ENCODE measurements at regions not wholly inside any gene's neighbourhood (a gene's known extent, or its start where the extent isn't known, plus 50 kb on each side); places are given as distances from the start of the nearest gene placed in this dataset.

DNA sequence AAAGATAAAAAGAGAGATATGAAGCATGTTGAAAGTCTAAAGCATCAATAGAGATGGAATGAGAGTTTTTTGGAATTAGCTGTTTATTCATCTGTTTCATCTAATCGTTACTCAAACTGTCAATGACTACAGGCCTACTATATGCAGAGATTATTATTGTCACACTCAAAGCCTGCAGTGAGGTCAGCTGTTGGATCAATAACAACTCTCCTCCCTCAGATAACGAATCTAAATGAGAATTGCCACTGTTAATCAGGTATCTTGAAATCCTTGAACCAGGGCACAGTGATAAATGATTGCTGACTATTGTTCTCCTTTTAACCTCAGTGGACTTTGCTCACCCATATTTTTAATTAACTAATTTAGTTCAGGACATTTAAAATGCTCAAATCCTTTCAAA, 192.3 kb upstream of the SGO1 start:
- Histone ChIP-seq H3K9me3 (ENCODE audit: control insufficient read depth, insufficient read depth, low read depth, low read length) (no peaks in the 10 kb centered on the region), H3K36me3 (ENCODE audit: control insufficient read depth in 2 of 2, insufficient read depth in 1 of 2, low read length in 2 of 2) (no peaks in the 10 kb centered on the region), H3K4me3 (ENCODE audit: low read depth, low read length) (no peak overlapping the region), H3K27ac (ENCODE audit: extremely low read depth, low read depth, low read length) (no peak overlapping the region), H3K4me1 (ENCODE audit: control insufficient read depth, insufficient read depth, low read length) (no peaks in the 10 kb centered on the region)
- TF ChIP-seq ZBTB17 (tag by site-specific recombination; IDR thresholded peaks at IDR 0.05) (no peak), ZSCAN23 (tag by site-specific recombination; IDR thresholded peaks at IDR 0.05) (no peak), ZNF623 (tag by site-specific recombination; IDR thresholded peaks at IDR 0.05) (no peak), ZNF19 (tag by site-specific recombination; IDR thresholded peaks at IDR 0.05; ENCODE audit: low read depth) (no peak), ZNF202 (tag by site-specific recombination; IDR thresholded peaks at IDR 0.05; ENCODE audit: borderline replicate concordance) (no peak), ZXDB (tag by site-specific recombination; IDR thresholded peaks at IDR 0.05) (no peak), ZFHX2 (tag by site-specific recombination; conservative IDR thresholded peaks at IDR 0.05) (no peak), ZNF37A (tag by site-specific recombination; IDR thresholded peaks at IDR 0.05) (no peak), YY2 (tag by site-specific recombination; IDR thresholded peaks at IDR 0.05) (no peak), ZNF621 (tag by site-specific recombination; IDR thresholded peaks at IDR 0.05) (no peak)
- TF ChIP-seq, protein P1, sequence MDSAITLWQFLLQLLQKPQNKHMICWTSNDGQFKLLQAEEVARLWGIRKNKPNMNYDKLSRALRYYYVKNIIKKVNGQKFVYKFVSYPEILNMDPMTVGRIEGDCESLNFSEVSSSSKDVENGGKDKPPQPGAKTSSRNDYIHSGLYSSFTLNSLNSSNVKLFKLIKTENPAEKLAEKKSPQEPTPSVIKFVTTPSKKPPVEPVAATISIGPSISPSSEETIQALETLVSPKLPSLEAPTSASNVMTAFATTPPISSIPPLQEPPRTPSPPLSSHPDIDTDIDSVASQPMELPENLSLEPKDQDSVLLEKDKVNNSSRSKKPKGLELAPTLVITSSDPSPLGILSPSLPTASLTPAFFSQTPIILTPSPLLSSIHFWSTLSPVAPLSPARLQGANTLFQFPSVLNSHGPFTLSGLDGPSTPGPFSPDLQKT (IDR thresholded peaks at IDR 0.05; ENCODE audit: borderline replicate concordance, low read depth, low read length): no peak
- ChIA-PET CTCF (no interaction called here), POLR2A (no interaction called here)

DNA sequence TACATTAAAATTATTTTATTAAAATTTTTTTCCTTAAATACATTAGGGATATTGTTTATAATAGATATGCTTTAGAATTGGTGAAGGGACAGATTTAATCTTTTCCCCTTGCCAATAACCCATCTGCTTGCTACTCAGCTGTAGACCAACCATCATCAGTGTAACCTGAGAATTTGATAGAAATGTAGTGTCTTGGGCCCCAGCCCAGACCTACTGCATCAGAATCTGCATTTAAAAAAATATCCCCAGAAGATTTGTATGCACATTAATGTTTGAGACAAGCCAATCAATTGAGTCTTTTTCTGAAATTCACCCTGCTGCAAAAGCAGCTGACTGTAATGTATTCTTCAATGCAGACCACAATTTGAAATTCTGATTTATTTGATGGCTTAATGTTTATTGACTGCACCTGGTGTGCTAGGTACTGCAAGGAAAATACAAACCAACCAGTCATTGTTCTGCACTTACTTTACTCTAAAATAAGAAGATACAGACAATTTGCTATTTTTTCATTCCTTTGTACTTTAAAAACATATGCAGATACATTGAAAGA, 190.7 kb upstream of the SGO1 start:
- H3K4me3 ChIP-seq (ENCODE audit: low read depth, low read length): no peak overlapping the region
- TF ChIP-seq, protein P2, sequence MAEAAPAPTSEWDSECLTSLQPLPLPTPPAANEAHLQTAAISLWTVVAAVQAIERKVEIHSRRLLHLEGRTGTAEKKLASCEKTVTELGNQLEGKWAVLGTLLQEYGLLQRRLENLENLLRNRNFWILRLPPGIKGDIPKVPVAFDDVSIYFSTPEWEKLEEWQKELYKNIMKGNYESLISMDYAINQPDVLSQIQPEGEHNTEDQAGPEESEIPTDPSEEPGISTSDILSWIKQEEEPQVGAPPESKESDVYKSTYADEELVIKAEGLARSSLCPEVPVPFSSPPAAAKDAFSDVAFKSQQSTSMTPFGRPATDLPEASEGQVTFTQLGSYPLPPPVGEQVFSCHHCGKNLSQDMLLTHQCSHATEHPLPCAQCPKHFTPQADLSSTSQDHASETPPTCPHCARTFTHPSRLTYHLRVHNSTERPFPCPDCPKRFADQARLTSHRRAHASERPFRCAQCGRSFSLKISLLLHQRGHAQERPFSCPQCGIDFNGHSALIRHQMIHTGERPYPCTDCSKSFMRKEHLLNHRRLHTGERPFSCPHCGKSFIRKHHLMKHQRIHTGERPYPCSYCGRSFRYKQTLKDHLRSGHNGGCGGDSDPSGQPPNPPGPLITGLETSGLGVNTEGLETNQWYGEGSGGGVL (tag by site-specific recombination; IDR thresholded peaks at IDR 0.05): no peak
- no peak for TF ChIP-seq ZNF626 (tag by site-specific recombination; IDR thresholded peaks at IDR 0.05)
- TF ChIP-seq, protein P3, sequence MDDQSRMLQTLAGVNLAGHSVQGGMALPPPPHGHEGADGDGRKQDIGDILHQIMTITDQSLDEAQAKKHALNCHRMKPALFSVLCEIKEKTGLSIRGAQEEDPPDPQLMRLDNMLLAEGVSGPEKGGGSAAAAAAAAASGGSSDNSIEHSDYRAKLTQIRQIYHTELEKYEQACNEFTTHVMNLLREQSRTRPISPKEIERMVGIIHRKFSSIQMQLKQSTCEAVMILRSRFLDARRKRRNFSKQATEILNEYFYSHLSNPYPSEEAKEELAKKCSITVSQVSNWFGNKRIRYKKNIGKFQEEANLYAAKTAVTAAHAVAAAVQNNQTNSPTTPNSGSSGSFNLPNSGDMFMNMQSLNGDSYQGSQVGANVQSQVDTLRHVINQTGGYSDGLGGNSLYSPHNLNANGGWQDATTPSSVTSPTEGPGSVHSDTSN (CRISPR knock-in tag; IDR thresholded peaks at IDR 0.05): no peak
- no peak for TF ChIP-seq ZNF174 (tag by site-specific recombination; IDR thresholded peaks at IDR 0.05)
- no peaks in the 10 kb centered on the region for H3K4me1 ChIP-seq (ENCODE audit: control insufficient read depth, insufficient read depth, low read length)
- POLR2A ChIA-PET: no interaction called here
- CTCF ChIA-PET: no interaction called here
- no peaks in the 10 kb centered on the region for H3K36me3 ChIP-seq (ENCODE audit: control insufficient read depth in 2 of 2, insufficient read depth in 1 of 2, low read length in 2 of 2)
- no peaks in the 10 kb centered on the region for H3K9me3 ChIP-seq (ENCODE audit: control insufficient read depth, insufficient read depth, low read depth, low read length)
- no peak overlapping the region for H3K27ac ChIP-seq (ENCODE audit: extremely low read depth, low read depth, low read length)

DNA sequence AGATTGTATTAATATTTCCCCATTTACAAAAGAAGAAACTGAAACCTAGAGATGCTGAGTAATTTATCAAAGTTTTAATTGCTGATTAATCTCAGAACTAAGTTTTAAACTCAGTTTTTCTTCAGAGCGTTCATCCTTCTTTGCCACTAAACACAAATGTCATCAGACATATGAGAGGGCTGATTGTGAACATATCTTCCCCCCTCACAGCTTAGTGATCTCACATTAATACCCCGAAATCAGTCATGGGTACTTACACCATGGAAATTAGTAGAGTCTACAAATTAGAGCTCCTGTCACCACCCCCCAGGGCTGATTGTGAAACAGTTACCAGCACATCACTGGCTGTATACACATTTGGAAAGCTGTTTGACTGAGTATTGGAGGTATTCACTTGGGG, 189.3 kb upstream of the SGO1 start:
- POLR2A ChIA-PET: no interaction called here
- Histone ChIP-seq H3K27ac (ENCODE audit: extremely low read depth, low read depth, low read length) (no peak overlapping the region), H3K36me3 (ENCODE audit: control insufficient read depth in 2 of 2, insufficient read depth in 1 of 2, low read length in 2 of 2) (no peaks in the 10 kb centered on the region), H3K4me3 (ENCODE audit: low read depth, low read length) (no peak overlapping the region), H3K4me1 (ENCODE audit: control insufficient read depth, insufficient read depth, low read length) (no peaks in the 10 kb centered on the region), H3K9me3 (ENCODE audit: control insufficient read depth, insufficient read depth, low read depth, low read length) (no peaks in the 10 kb centered on the region)
- TF ChIP-seq ZNF785 (tag by site-specific recombination; IDR thresholded peaks at IDR 0.05) (no peak), ZNF366 (tag by site-specific recombination; conservative IDR thresholded peaks at IDR 0.05) (no peak), ZNF791 (tag by site-specific recombination; IDR thresholded peaks at IDR 0.05) (no peak), ZNF76 (tag by site-specific recombination; IDR thresholded peaks at IDR 0.05; ENCODE audit: borderline replicate concordance, low read depth) (no peak), ZBTB48 (tag by site-specific recombination; IDR thresholded peaks at IDR 0.05) (no peak), HOXD13 (CRISPR knock-in tag; IDR thresholded peaks at IDR 0.05; ENCODE audit: borderline replicate concordance) (no peak)
- TF ChIP-seq, protein P4, sequence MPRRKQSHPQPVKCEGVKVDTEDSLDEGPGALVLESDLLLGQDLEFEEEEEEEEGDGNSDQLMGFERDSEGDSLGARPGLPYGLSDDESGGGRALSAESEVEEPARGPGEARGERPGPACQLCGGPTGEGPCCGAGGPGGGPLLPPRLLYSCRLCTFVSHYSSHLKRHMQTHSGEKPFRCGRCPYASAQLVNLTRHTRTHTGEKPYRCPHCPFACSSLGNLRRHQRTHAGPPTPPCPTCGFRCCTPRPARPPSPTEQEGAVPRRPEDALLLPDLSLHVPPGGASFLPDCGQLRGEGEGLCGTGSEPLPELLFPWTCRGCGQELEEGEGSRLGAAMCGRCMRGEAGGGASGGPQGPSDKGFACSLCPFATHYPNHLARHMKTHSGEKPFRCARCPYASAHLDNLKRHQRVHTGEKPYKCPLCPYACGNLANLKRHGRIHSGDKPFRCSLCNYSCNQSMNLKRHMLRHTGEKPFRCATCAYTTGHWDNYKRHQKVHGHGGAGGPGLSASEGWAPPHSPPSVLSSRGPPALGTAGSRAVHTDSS (tag by site-specific recombination; IDR thresholded peaks at IDR 0.05): no peak
- TF ChIP-seq, protein P5, sequence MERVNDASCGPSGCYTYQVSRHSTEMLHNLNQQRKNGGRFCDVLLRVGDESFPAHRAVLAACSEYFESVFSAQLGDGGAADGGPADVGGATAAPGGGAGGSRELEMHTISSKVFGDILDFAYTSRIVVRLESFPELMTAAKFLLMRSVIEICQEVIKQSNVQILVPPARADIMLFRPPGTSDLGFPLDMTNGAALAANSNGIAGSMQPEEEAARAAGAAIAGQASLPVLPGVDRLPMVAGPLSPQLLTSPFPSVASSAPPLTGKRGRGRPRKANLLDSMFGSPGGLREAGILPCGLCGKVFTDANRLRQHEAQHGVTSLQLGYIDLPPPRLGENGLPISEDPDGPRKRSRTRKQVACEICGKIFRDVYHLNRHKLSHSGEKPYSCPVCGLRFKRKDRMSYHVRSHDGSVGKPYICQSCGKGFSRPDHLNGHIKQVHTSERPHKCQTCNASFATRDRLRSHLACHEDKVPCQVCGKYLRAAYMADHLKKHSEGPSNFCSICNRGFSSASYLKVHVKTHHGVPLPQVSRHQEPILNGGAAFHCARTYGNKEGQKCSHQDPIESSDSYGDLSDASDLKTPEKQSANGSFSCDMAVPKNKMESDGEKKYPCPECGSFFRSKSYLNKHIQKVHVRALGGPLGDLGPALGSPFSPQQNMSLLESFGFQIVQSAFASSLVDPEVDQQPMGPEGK (tag by site-specific recombination; IDR thresholded peaks at IDR 0.05): no peak
- CTCF ChIA-PET: no interaction called here
